ENCODE measurements at regions not wholly inside any gene's neighbourhood (a gene's known extent, or its start where the extent isn't known, plus 50 kb on each side); places are given as distances from the start of the nearest gene placed in this dataset.
"Not testable (repeated sequence)": the region's sequence is repeated elsewhere in the genome, so short reads cannot be mapped to it uniquely, and the experiment has no call there.

DNA sequence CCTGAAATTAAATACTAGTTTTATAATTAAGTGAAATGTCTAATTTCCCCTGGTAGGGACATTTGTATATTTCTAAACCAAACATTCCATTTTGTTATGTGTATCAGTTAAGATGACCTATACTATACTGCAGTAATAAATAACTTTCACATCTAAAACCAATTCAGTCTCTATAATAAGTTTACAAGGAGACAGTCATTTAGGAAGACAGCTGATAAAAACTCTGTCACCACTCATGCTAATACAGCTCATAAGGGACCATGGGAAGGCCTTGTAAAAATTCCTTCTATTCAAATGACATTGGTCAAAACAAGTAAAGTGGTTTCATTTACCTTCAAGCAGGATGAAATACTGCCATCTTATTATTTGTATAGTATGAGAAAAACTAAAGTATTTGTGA, 128.4 kb upstream of the C1QTNF3 start:
- H3K27me3 ChIP-seq (ENCODE audit: control insufficient read depth in 2 of 2, insufficient read depth in 2 of 2, low read length in 2 of 2); FAIRE-seq; H2AFZ ChIP-seq (ENCODE audit: low read depth, low read length); BruUV-seq (replicated peaks); H3K4me3 ChIP-seq (replicated peaks in 1 of 3; ENCODE audit: insufficient read depth in 1 of 3, low read depth in 1 of 3, low read length in 3 of 3); H3K4me2 ChIP-seq (ENCODE audit: insufficient read depth, low read length); H3K9me1 ChIP-seq (replicated peaks; ENCODE audit: control insufficient read depth, extremely low read depth, insufficient read depth, low read length); H3K9ac ChIP-seq (replicated peaks; ENCODE audit: extremely low read depth, insufficient read depth, low read length); H3K4me1 ChIP-seq (ENCODE audit: control insufficient read depth, extremely low read depth, insufficient read depth, low read length); H4K20me1 ChIP-seq (replicated peaks; ENCODE audit: control insufficient read depth, extremely low read depth, insufficient read depth, low read length); H3K27ac ChIP-seq (ENCODE audit: insufficient read depth, low read depth, low read length); DNase-seq (ENCODE audit: low read depth, low spot score); H3K79me2 ChIP-seq (ENCODE audit: control insufficient read depth, insufficient read depth, low read length); CTCF ChIA-PET; POLR2A ChIA-PET; intact Hi-C loops (cut with micrococcal nuclease); dilution Hi-C loops (cut with MboI; ENCODE audit: extremely low pct_ligation_motif_present, low sequenced_read_pairs); H3K9me3 ChIP-seq (replicated peaks; ENCODE audit: control insufficient read depth, insufficient read depth, low read length); H3K36me3 ChIP-seq (ENCODE audit: control insufficient read depth in 2 of 2, extremely low read depth in 1 of 2, insufficient read depth in 2 of 2, low read length in 2 of 2): not testable (repeated sequence)

DNA sequence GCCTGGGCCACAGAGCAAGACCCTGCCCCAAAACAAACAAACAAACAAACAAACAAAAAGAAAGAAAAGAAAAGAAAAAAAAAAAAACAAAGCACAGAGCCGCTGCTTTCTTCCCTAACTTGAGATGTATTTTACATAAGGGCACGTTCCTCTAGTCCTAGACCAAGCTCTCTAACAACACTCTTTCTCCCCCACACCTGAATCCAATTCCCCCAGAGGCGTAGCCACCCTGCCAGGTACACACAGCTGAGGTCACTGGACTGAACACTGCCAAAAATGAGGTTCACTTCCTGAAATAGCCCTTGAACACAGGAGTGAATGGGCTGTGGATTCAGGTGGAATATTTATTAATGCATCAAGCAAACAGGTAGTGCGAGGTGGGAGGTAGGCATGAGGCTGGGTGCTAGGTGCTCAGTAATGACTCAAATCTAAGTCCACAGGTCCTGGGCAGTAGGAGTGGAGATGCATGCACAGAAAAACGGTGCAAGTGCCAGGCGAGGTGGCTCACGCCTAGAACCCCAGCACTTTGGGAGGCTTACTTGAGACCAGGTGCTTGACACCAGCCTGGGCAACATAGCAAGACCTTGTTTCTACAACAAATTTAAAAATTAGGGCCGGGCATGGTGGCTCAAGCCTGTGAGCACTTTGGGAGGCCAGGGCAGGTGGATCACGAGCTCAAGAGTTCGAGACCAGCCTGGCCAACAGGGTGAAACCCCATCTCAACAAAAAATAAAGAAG, 136.6 kb upstream of the C1QTNF3 start:
- FAIRE-seq; DNase-seq (ENCODE audit: low read depth, low spot score); H3K27me3 ChIP-seq (ENCODE audit: control insufficient read depth in 2 of 2, insufficient read depth in 2 of 2, low read length in 2 of 2); H4K20me1 ChIP-seq (replicated peaks; ENCODE audit: control insufficient read depth, extremely low read depth, insufficient read depth, low read length); H2AFZ ChIP-seq (ENCODE audit: low read depth, low read length); H3K4me3 ChIP-seq (replicated peaks in 1 of 3; ENCODE audit: insufficient read depth in 1 of 3, low read depth in 1 of 3, low read length in 3 of 3); H3K9me1 ChIP-seq (replicated peaks; ENCODE audit: control insufficient read depth, extremely low read depth, insufficient read depth, low read length); BruUV-seq (replicated peaks); H3K9ac ChIP-seq (replicated peaks; ENCODE audit: extremely low read depth, insufficient read depth, low read length); H3K36me3 ChIP-seq (ENCODE audit: control insufficient read depth in 2 of 2, extremely low read depth in 1 of 2, insufficient read depth in 2 of 2, low read length in 2 of 2); dilution Hi-C loops (cut with MboI; ENCODE audit: extremely low pct_ligation_motif_present, low sequenced_read_pairs); H3K4me2 ChIP-seq (ENCODE audit: insufficient read depth, low read length); POLR2A ChIA-PET; H3K4me1 ChIP-seq (ENCODE audit: control insufficient read depth, extremely low read depth, insufficient read depth, low read length); H3K27ac ChIP-seq (ENCODE audit: insufficient read depth, low read depth, low read length); H3K9me3 ChIP-seq (replicated peaks; ENCODE audit: control insufficient read depth, insufficient read depth, low read length); H3K79me2 ChIP-seq (ENCODE audit: control insufficient read depth, insufficient read depth, low read length); CTCF ChIA-PET; intact Hi-C loops (cut with micrococcal nuclease): not testable (repeated sequence)

DNA sequence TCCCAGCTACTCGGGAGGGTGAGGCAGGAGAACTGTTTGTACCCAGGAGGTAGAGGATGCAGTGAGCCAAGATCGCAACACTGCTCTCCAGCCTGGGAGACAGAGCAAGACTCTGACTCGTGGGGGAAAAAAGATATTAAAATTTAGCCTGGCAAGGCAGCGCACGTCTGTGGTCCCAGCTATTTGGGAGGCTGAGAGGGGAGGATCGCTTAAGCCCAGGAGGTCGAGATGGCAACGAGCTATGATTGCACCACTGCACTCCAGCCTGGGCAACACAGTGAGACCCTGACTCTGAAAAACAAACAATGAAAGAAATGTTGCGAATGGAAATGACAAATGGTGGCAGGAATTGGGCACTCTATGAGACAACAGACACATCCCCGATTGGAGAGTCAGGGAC, 137.2 kb upstream of the C1QTNF3 start:
- H3K4me1 ChIP-seq (ENCODE audit: control insufficient read depth, extremely low read depth, insufficient read depth, low read length); dilution Hi-C loops (cut with MboI; ENCODE audit: extremely low pct_ligation_motif_present, low sequenced_read_pairs); H2AFZ ChIP-seq (ENCODE audit: low read depth, low read length); H3K79me2 ChIP-seq (ENCODE audit: control insufficient read depth, insufficient read depth, low read length); DNase-seq (ENCODE audit: low read depth, low spot score); H3K4me2 ChIP-seq (ENCODE audit: insufficient read depth, low read length); H3K4me3 ChIP-seq (replicated peaks in 1 of 3; ENCODE audit: insufficient read depth in 1 of 3, low read depth in 1 of 3, low read length in 3 of 3); H3K27me3 ChIP-seq (ENCODE audit: control insufficient read depth in 2 of 2, insufficient read depth in 2 of 2, low read length in 2 of 2); H3K9me1 ChIP-seq (replicated peaks; ENCODE audit: control insufficient read depth, extremely low read depth, insufficient read depth, low read length); H4K20me1 ChIP-seq (replicated peaks; ENCODE audit: control insufficient read depth, extremely low read depth, insufficient read depth, low read length); POLR2A ChIA-PET; H3K9ac ChIP-seq (replicated peaks; ENCODE audit: extremely low read depth, insufficient read depth, low read length); intact Hi-C loops (cut with micrococcal nuclease); FAIRE-seq; BruUV-seq (replicated peaks); CTCF ChIA-PET; H3K36me3 ChIP-seq (ENCODE audit: control insufficient read depth in 2 of 2, extremely low read depth in 1 of 2, insufficient read depth in 2 of 2, low read length in 2 of 2); H3K27ac ChIP-seq (ENCODE audit: insufficient read depth, low read depth, low read length); H3K9me3 ChIP-seq (replicated peaks; ENCODE audit: control insufficient read depth, insufficient read depth, low read length): not testable (repeated sequence)

DNA sequence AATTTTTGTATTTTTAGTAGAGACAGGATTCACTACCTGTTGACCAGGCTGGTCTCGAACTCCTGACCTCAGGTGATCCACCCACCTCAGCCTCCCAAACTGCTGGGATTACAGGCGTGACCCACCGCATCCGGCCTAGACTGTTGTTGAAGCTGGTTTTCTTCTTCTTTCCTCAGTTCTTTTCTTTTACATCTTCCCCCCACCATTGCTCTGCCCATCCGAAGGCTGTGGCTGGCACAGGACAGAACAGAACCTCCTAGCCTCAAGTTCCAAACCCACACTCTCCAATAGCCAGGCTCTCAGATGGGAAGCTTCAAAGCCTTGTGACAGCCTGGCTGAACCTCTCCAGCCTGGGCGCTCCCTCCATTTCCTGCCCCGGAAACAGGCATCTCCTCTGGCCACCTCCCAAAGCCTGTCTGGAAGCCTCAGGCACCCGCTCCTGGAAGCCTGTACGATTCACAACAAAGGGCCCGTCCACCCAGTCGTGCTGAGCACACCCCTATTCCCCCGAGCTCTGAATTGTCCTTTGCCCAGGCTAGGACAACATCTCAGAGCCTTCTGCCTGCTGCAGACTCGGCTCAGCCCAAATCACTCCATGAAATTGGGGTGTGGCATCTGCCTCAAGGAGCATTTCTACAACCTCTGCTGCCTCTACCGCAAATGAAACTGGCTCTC, 138.1 kb upstream of the C1QTNF3 start:
- H4K20me1 ChIP-seq (replicated peaks; ENCODE audit: control insufficient read depth, extremely low read depth, insufficient read depth, low read length); dilution Hi-C loops (cut with MboI; ENCODE audit: extremely low pct_ligation_motif_present, low sequenced_read_pairs); H3K79me2 ChIP-seq (ENCODE audit: control insufficient read depth, insufficient read depth, low read length); POLR2A ChIA-PET; H3K36me3 ChIP-seq (ENCODE audit: control insufficient read depth in 2 of 2, extremely low read depth in 1 of 2, insufficient read depth in 2 of 2, low read length in 2 of 2); H3K4me2 ChIP-seq (ENCODE audit: insufficient read depth, low read length); CTCF ChIA-PET; H3K4me1 ChIP-seq (ENCODE audit: control insufficient read depth, extremely low read depth, insufficient read depth, low read length); H3K9me1 ChIP-seq (replicated peaks; ENCODE audit: control insufficient read depth, extremely low read depth, insufficient read depth, low read length); H3K27me3 ChIP-seq (ENCODE audit: control insufficient read depth in 2 of 2, insufficient read depth in 2 of 2, low read length in 2 of 2); BruUV-seq (replicated peaks); FAIRE-seq; H3K27ac ChIP-seq (ENCODE audit: insufficient read depth, low read depth, low read length); H2AFZ ChIP-seq (ENCODE audit: low read depth, low read length); H3K9me3 ChIP-seq (replicated peaks; ENCODE audit: control insufficient read depth, insufficient read depth, low read length); DNase-seq (ENCODE audit: low read depth, low spot score); intact Hi-C loops (cut with micrococcal nuclease); H3K9ac ChIP-seq (replicated peaks; ENCODE audit: extremely low read depth, insufficient read depth, low read length); H3K4me3 ChIP-seq (replicated peaks in 1 of 3; ENCODE audit: insufficient read depth in 1 of 3, low read depth in 1 of 3, low read length in 3 of 3): not testable (repeated sequence)
